H1 (cell line): ENCODE measurements at regions not wholly inside any gene's neighbourhood (a gene's known extent, or its start where the extent isn't known, plus 50 kb on each side); places are given as distances from the start of the nearest gene placed in this dataset.

Experiments
- CTCF ChIA-PET: fragments of 300-600 bp; sonication (Branson Sonifier 250); formaldehyde crosslinking; loops from one replicate; lab custom pipeline; 2021; ENCODE audit not compliant: partially characterized antibody; lab: Charles Lee
- POLR2A ChIA-PET: fragments of 300-600 bp; sonication (Branson Sonifier 250); formaldehyde crosslinking; loops from one replicate; lab custom pipeline; 2021; ENCODE audit warnings: inconsistent platforms; ENCODE audit not compliant: partially characterized antibody; lab: Charles Lee
- DNase-seq, 2 experiments: peaks; one replicate each; pipeline versions ENCODE4 v3.0.0 to v3.0.0-alpha.2; 2010 to 2022; ENCODE audit warnings: low spot score in 2 of 2, low read depth in 1 of 2, mixed read lengths in 1 of 2
- FAIRE-seq: peaks from 2 replicates; lab custom pipeline; 2011; peaks lifted over from hg19 to GRCh38; lab: Jason Lieb, UNC
- H2AFZ ChIP-seq: 2 replicates; pipeline ENCODE4 v1.8.1; 2012; ENCODE audit warnings: low read length, inconsistent platforms
- H2AK5ac ChIP-seq: 2 replicates; pipeline ENCODE4 v1.6.1; 2013; ENCODE audit warnings: low read depth, low read length
- H2BK120ac ChIP-seq: replicated peaks from 2 replicates; pipeline ENCODE3; 2013; ENCODE audit warnings: low read depth, low read length, inconsistent platforms
- H2BK12ac ChIP-seq: 2 replicates; pipeline ENCODE4 v1.6.1; 2013; ENCODE audit warnings: low read depth, low read length
- H2BK15ac ChIP-seq: 2 replicates; pipeline ENCODE4 v1.6.1; 2013; ENCODE audit warnings: low read length
- H2BK20ac ChIP-seq: 2 replicates; pipeline ENCODE4 v1.6.1; 2013; ENCODE audit warnings: low read length
- H2BK5ac ChIP-seq: 2 replicates; pipeline ENCODE4 v1.6.1; 2013; ENCODE audit warnings: low read depth, low read length
- H3K14ac ChIP-seq: 2 replicates; pipeline ENCODE4 v1.6.1; 2013; ENCODE audit warnings: inconsistent platforms; ENCODE audit not compliant: insufficient read length
- H3K18ac ChIP-seq: 2 replicates; pipeline ENCODE4 v1.6.1; 2013; ENCODE audit warnings: low read length; ENCODE audit errors: extremely low read depth
- H3K23ac ChIP-seq: 2 replicates; pipeline ENCODE4 v1.6.1; 2013; ENCODE audit warnings: inconsistent platforms; ENCODE audit not compliant: insufficient read length
- H3K23me2 ChIP-seq: 2 replicates; pipeline ENCODE4 v1.6.1; 2013; ENCODE audit warnings: low read depth, low read length
- H3K27ac ChIP-seq: 2 replicates; pipeline ENCODE4 v1.6.1; 2011; ENCODE audit warnings: low read depth, low read length, inconsistent platforms
- H3K27me3 ChIP-seq, 4 experiments: replicated peaks in 1 of 4; 1 replicate in 1 of 4; 2 replicates in 3 of 4; pipeline versions ENCODE4 v1.6.1 to v1.8.1; 2011 to 2013; ENCODE audit warnings: low read length in 3 of 4, mild to moderate bottlenecking in 3 of 4, inconsistent platforms in 2 of 4, mixed read lengths in 2 of 4, moderate library complexity in 1 of 4; ENCODE audit not compliant: control insufficient read depth in 3 of 4, insufficient read depth in 3 of 4; ENCODE audit errors: extremely low read depth in 1 of 4
- H3K36me3 ChIP-seq, 4 experiments: 2 replicates each; pipeline versions ENCODE4 v1.6.1 to v1.8.1; 2011 to 2013; ENCODE audit warnings: mild to moderate bottlenecking in 4 of 4, low read length in 3 of 4, moderate library complexity in 2 of 4, control low read depth in 1 of 4, inconsistent platforms in 1 of 4; ENCODE audit not compliant: insufficient read depth in 4 of 4, control insufficient read depth in 2 of 4
- H3K4ac ChIP-seq: replicated peaks from 2 replicates; pipeline ENCODE3; 2013; ENCODE audit warnings: low read length, low read depth, mixed read lengths, inconsistent platforms; ENCODE audit not compliant: insufficient read length
- H3K4me1 ChIP-seq, 4 experiments: replicated peaks in 1 of 4; 1 replicate in 1 of 4; 2 replicates in 3 of 4; pipeline versions ENCODE4 v1.6.1 to v1.8.1; 2011 to 2013; ENCODE audit warnings: low read length in 3 of 4, inconsistent platforms in 2 of 4, mixed read lengths in 1 of 4; ENCODE audit not compliant: insufficient read depth in 4 of 4, control insufficient read depth in 3 of 4
- H3K4me2 ChIP-seq, 2 experiments: 2 replicates each; pipeline versions ENCODE4 v1.6.1 to v1.8.1; 2011 to 2013; ENCODE audit warnings: low read depth in 2 of 2, low read length in 2 of 2, control low read depth in 1 of 2, inconsistent platforms in 1 of 2, mild to moderate bottlenecking in 1 of 2; ENCODE audit not compliant: insufficient read depth in 1 of 2
- H3K4me3 ChIP-seq, 4 experiments: fragments of 200-600, 300-600 bp in 1 of 4; sonication (generic), shearing (Covaris generic), sonication (Bioruptor Twin) in 1 of 4; 2 replicates each; pipeline versions ENCODE4 v1.5.1 to v1.8.1; 2011 to 2016; ENCODE audit warnings: low read length in 4 of 4, low read depth in 3 of 4, control low read depth in 2 of 4, inconsistent platforms in 2 of 4, mild to moderate bottlenecking in 2 of 4, mixed read lengths in 1 of 4, moderate library complexity in 1 of 4; ENCODE audit not compliant: insufficient read depth in 2 of 4; ENCODE audit errors: extremely low read depth in 1 of 4
- H3K56ac ChIP-seq: replicated peaks from 2 replicates; pipeline ENCODE3; 2013; ENCODE audit warnings: low read depth, mild to moderate bottlenecking, mixed read lengths, low read length, inconsistent platforms; ENCODE audit not compliant: insufficient read length
- H3K79me1 ChIP-seq: 2 replicates; pipeline ENCODE4 v1.6.1; 2013; ENCODE audit warnings: low read depth, low read length, control low read depth
- H3K79me2 ChIP-seq, 2 experiments: 2 replicates each; pipeline versions ENCODE4 v1.6.1 to v1.8.1; 2012 to 2013; ENCODE audit warnings: low read length in 2 of 2, mild to moderate bottlenecking in 2 of 2, inconsistent platforms in 1 of 2; ENCODE audit not compliant: insufficient read depth in 2 of 2, control insufficient read depth in 1 of 2
- H3K9ac ChIP-seq, 4 experiments: replicated peaks in 1 of 4; 1 replicate in 1 of 4; 2 replicates in 3 of 4; pipeline versions ENCODE4 v1.6.1 to v1.8.1; 2011 to 2013; ENCODE audit warnings: low read depth in 3 of 4, low read length in 3 of 4, control low read depth in 2 of 4, mild to moderate bottlenecking in 2 of 4, moderate library complexity in 2 of 4, inconsistent platforms in 1 of 4; ENCODE audit errors: extremely low read depth in 1 of 4
- H3K9me3 ChIP-seq, 2 experiments: 2 replicates each; pipeline versions ENCODE4 v1.6.1 to v1.8.1; 2012 to 2013; ENCODE audit warnings: mild to moderate bottlenecking in 2 of 2, moderate library complexity in 2 of 2, control low read depth in 1 of 2, inconsistent platforms in 1 of 2, low read depth in 1 of 2, low read length in 1 of 2, mixed read lengths in 1 of 2; ENCODE audit not compliant: insufficient read depth in 2 of 2
- H4K20me1 ChIP-seq, 2 experiments: replicated peaks in 1 of 2; 2 replicates each; pipeline versions ENCODE3 to v1.8.1; 2011 to 2013; ENCODE audit warnings: inconsistent platforms in 2 of 2, low read length in 2 of 2, mild to moderate bottlenecking in 1 of 2; ENCODE audit not compliant: insufficient read depth in 2 of 2, control insufficient read depth in 1 of 2
- H4K5ac ChIP-seq: 2 replicates; pipeline ENCODE4 v1.6.1; 2013; ENCODE audit warnings: low read length, low read depth, mixed read lengths, inconsistent platforms; ENCODE audit not compliant: insufficient read length
- H4K8ac ChIP-seq: 2 replicates; pipeline ENCODE4 v1.8.0; 2013; ENCODE audit warnings: mild to moderate bottlenecking, moderate library complexity, low read length, inconsistent platforms; ENCODE audit not compliant: insufficient read depth; ENCODE audit errors: extremely low read depth
- H4K91ac ChIP-seq: replicated peaks from 2 replicates; pipeline ENCODE3; 2013; ENCODE audit warnings: low read length, mixed read lengths, inconsistent platforms; ENCODE audit not compliant: insufficient read length
- ASH2L ChIP-seq: fragments of 200-600, 300-600 bp; sonication (generic); IDR thresholded peaks from one replicate; pipeline ENCODE4 v1.7.1; 2017; ENCODE audit warnings: low read length
- CEBPB ChIP-seq: IDR thresholded peaks from 2 replicates; pipeline ENCODE4 v1.6.1; 2012; ENCODE audit warnings: low read depth, low read length
- GABPA ChIP-seq: IDR thresholded peaks from 2 replicates; pipeline ENCODE4 v1.6.1; 2011; ENCODE audit warnings: mild to moderate bottlenecking, low read length, moderate library complexity, borderline replicate concordance; ENCODE audit not compliant: insufficient read depth
- KDM5A ChIP-seq: fragments of 200-600 bp; IDR thresholded peaks from 2 replicates; pipeline ENCODE4 v1.7.1; 2012; ENCODE audit warnings: mild to moderate bottlenecking, low read length, inconsistent platforms, mixed read lengths
- MAFK ChIP-seq: IDR thresholded peaks from 2 replicates; pipeline ENCODE4 v1.6.1; 2012; ENCODE audit warnings: low read depth, mild to moderate bottlenecking, improper control_type of control experiment, low read length
- PHF8 ChIP-seq: fragments of 200-600 bp; sonication (generic); conservative IDR thresholded peaks from 2 replicates; pipeline ENCODE4 v1.7.1; 2012; ENCODE audit warnings: low read depth, mild to moderate bottlenecking, inconsistent platforms, low read length, moderate library complexity
- POLR2AphosphoS5 ChIP-seq: IDR thresholded peaks from 2 replicates; pipeline ENCODE4 v1.6.1; 2011; ENCODE audit warnings: low read depth, low read length
- WGBS, 2 experiments: shearing (Covaris generic) in 1 of 2; methylation state at CpG; one replicate each; pipeline versions ENCODE4 v1.1.6 to v1.1.7; 2013 to 2015; ENCODE audit warnings: low lambda C conversion rate in 2 of 2, mixed read lengths in 2 of 2, inconsistent platforms in 1 of 2, low coverage in 1 of 2, missing lambda C conversion rate in 1 of 2; ENCODE audit not compliant: insufficient replicate concordance in 2 of 2, insufficient coverage in 1 of 2, insufficient read length in 1 of 2; ENCODE audit errors: extremely low coverage in 1 of 2, missing lambda C conversion rate in 1 of 2; 5-methylcytosine and 5-hydroxymethylcytosine counted together

DNA sequence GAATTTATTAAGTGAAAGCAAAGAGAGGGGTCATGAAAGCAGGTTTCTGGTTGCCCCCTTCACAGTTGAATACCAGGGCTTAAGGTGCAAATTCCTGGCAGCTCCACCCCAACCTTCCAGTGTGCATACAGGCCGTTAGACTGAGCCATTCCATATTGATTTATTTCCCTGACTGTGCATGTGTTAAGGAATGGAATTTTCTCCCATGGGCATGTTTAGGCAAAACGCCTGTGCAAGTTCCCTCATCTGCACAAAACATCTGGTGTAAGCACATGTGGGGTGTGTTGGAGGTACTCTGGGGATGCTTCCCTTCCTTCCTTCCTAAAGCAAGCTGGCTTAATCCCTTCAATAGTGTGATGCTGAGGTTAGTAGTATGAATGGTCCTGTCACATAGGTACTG is 1470.6 kb downstream of the MAT2B start:
- no peak overlapping the region for H3K4me2 ChIP-seq
- no peak overlapping the region for H3K14ac ChIP-seq
- no peak overlapping the region for H4K8ac ChIP-seq
- H3K79me2 ChIP-seq: no peaks in the 10 kb centered on the region
- H4K5ac ChIP-seq: no peak overlapping the region
- no peaks in the 10 kb centered on the region for H3K79me1 ChIP-seq
- no peak overlapping the region for H3K56ac ChIP-seq
- H3K23me2 ChIP-seq: no peaks in the 10 kb centered on the region; the same call in 1 of the 2 replicates
- H2AFZ ChIP-seq: no peak overlapping the region
- FAIRE-seq (no peak), DNase-seq (no peak)
- no peaks in the 10 kb centered on the region for H3K27me3 ChIP-seq
- H3K4me3 ChIP-seq: no peak overlapping the region
- CTCF ChIA-PET: no interaction called here
- no peaks in the 10 kb centered on the region for H3K4me1 ChIP-seq
- no peak overlapping the region for H2BK5ac ChIP-seq
- no peak overlapping the region for H3K9ac ChIP-seq
- H3K23ac ChIP-seq: no peak overlapping the region
- no peak overlapping the region for H2BK20ac ChIP-seq
- H2AK5ac ChIP-seq: no peak overlapping the region
- no peak overlapping the region for H3K18ac ChIP-seq
- no peaks in the 10 kb centered on the region for H3K36me3 ChIP-seq
- no peak overlapping the region for H2BK120ac ChIP-seq
- peaks cover 0 to 7% of the 10 kb centered on the region in 2 experiments; a peak in 2 of 4 replicates for H3K9me3 ChIP-seq
- H2BK15ac ChIP-seq: no peak overlapping the region
- TF ChIP-seq PHF8 (no peak), ASH2L (no peak), POLR2AphosphoS5 (no peak), CEBPB (no peak), GABPA (no peak), KDM5A (no peak), MAFK (no peak)
- no peak overlapping the region for H3K27ac ChIP-seq
- H4K91ac ChIP-seq: no peak overlapping the region
- POLR2A ChIA-PET: no interaction called here
- 93% methylated on average over 2 of the region's 2 CpGs; no CpG with 5 or more reads in 1 of the 2 experiments for WGBS, 2 experiments
- no peak overlapping the region for H2BK12ac ChIP-seq
- no peak overlapping the region for H3K4ac ChIP-seq
- no peaks in the 10 kb centered on the region for H4K20me1 ChIP-seq
